NCI-H82 treated with DMSO at 0.1 percent for 48 hours (cell line): ENCODE measurements at regions not wholly inside any gene's neighbourhood (a gene's known extent, or its start where the extent isn't known, plus 50 kb on each side); places are given as distances from the start of the nearest gene placed in this dataset.

Experiments
- DNase-seq: peaks from one replicate; lab custom pipeline; 2025; ENCODE audit not compliant: unreplicated experiment; lab: John Stamatoyannopoulos, UW

DNA sequence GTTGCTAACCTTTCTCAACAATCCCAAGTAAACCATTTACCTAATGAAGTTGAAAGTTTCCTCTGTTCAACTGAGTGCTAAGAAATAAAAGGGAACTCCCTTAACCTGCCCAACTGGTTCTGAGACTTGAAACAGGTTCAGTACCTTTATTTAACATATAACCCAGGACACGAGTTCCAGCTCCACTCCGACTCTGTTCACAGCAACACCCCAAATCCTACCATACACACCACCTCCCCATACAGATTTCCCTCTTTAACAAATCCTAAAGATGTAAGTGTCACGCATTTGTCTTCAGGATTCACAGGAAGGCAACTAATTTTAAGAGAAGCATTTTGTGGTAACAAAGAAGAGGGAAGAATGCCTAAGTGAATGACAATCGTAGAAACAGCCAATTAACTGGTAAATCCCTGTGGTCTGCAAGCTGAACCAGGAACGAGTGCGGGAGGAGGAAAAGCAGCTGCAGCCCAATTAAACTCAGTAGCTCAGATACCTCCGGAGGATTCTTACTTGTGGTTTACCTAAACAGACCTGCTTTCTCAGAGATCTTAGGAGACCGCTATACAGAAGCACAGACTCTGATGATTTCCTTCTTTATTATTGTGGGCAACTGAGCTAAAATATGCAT lies 134.5 kb upstream of the MAGI3 start:
- DNase-seq = no peak

DNA sequence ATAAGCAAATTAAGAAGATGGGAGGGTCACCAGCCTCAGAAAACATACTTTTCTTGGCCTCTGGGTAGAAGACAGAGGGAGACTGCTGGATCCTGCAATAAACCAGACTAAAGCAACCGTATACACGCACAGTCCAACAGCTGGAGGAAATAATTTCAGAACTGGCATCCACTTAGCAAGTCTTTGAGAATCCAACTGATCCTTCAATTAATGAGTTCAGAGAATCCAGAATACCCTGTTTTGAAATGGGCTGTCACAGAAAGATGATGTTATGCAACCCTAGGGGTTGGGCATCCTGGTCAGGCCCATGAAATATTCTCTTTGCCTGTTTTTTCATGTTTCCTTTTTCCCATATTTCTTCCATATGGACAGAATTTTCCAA lies 134.0 kb upstream of the MAGI3 start:
- DNase-seq = no peak

DNA sequence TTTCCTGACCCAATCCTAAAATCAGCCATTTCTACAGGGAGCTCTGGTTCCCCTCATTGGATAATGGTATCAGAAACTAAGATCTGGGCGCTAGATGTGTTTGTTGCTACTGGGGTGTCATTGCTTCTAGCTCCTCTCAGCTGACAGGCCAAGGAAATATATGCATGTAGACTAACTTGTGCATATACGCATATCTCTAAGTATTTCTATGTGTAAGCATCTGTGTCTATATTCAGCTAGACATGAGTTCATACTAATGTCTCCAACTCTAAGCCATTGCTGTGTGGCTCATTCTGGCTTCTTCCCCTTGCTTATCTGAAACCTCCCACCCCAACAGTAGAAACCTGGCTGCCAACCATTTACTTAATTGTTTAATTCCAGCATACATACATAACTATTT lies 130.3 kb upstream of the MAGI3 start:
- DNase-seq = no peak

DNA sequence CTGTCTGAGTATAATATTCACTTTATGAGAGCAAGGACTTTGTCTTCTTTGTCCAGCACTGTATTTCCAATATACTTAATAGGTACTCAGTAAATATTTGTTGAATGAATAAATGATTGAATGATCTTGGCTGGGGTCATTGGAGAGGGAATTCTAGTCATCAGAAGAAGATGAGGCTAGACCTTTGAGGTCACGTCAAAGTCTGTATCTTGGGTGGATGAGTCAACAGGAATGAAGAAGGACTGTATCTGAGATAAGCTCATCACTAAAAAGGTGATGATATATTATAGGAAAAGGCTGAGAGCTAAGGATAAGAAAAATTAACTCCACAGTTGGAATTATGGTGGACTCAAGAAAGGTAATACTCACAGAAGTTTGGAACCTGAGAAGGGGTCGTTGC lies 125.1 kb upstream of the MAGI3 start:
- DNase-seq = no peak

DNA sequence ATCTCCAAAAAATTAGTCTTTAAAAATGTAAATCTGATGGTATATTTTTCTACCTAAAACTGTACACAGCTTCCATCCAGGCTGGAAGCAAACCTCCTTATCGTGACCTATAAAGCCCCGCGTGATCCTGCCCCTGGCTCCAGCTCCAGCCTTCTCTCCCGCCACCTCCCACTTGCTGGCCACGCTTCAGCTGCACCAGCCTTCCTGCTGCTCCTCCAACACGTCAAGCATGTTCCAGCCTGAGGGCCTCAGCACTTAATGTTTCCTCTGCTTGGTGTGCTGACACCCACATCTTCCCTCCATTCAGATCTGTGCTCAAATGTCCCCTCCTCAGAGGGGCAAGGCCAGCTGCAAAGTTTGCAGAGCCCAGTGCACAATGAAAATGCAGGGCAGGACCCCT lies 123.5 kb upstream of the MAGI3 start:
- DNase-seq = no peak

DNA sequence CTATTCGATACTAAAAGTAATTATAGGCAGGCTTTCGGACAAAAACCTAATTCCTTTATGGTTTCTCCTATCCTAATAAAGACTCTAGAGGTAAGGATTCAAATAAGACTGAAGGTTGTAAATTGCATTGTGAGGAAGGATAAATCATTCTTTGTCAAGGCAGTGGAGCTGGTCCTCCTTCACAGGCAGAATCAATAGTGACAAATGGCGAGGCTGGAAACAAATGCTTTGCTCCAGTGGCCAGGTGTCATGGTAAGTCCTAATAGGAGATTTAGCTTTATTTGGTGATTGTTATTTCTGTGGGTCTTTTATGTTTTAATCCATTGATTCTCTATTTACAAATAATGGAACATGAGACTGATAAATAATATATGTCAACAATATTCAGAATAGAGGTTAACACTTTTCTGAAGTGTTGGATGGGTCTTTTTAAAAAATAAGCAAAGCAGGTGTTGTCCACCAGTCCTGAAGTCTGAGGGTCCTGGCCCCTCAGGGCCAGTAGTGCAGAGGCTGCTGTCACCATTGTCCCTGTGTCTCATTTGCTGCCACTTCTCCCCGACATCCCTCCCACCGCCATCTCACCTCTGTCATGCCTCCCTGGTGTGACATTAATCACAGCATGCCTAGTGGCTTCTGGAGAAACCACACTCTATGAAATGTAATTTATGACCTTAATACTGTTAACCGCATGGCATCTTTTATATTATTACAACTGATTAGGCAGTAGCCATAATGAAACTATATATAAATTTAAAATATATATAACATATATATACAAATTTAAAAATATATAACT lies 120.9 kb upstream of the MAGI3 start:
- DNase-seq = no peak

DNA sequence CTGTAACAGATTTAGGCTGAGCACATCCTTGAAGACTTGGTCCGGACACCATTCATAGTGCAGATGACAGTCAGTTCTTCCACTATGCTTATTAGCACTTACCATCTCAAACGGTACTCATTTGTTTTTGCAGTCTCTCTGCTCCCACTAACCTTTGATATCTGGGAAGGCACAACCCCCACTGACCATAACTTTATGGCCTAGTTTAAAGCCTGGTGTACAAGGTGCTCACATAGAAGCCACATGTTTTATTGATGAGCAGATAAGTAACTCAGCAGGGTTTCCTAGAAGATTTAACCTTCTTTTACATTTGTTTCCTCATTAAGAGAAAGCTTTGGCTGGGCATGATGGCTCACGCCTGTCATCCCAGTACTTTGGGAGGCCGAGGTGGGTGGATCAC lies 119.3 kb upstream of the MAGI3 start:
- no peak for DNase-seq

DNA sequence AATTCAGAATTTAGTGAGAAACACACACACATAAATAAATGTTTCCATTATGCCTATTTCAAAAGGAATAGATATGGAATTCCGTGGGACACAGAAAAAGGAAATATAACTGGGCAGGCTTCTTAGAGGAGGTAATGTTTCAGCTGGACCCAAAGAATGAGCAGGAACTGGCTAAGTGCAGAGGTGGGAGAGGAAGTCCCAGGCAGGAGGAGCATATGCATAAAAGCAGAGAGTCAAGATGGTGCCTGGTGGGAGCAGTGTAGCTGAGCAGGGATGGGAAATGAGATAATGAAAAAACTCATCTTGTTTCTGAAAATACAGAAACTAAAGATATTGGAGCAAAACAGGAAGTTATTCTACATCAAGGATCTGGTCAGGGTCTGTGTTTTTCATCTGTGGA lies 115.2 kb upstream of the MAGI3 start:
- no peak for DNase-seq

DNA sequence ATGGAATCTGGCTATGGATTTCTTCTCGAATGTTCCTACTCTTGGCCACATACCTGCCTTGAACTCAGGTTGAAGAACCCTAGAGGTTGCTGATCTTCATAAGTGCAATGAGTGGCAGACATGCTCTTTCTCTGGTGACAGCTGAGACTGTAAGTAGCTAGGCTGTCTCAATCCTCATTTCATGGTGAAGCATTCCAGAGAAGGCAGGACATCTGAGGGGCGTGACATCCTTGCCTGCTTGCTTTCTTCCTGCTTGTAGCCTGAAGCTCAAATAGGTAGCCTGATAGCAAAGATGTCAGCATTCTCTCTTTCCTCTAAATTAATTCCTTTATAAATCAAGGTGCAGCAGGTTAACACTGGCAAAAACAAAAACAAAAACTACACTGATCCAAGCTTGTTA lies 114.6 kb upstream of the MAGI3 start:
- DNase-seq = no peak

DNA sequence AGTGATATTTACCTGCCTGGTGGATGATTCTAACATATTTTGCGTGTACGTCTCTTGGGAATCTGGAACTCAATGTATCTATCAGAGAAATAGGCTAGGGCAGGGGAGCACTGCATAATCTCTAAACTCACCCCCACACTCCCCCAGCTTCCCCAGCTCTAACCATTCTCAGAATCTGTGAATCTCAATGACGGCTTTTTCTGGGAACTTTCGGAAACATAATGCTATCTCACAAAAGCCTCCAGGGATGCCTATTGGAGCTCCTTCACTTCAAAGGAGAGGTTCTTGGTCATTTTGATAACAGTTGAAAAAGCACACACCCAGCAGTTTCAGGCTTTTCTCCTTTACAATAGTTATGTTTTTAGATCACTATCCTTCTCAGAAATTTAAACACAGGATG lies 113.8 kb upstream of the MAGI3 start:
- DNase-seq = no peak

DNA sequence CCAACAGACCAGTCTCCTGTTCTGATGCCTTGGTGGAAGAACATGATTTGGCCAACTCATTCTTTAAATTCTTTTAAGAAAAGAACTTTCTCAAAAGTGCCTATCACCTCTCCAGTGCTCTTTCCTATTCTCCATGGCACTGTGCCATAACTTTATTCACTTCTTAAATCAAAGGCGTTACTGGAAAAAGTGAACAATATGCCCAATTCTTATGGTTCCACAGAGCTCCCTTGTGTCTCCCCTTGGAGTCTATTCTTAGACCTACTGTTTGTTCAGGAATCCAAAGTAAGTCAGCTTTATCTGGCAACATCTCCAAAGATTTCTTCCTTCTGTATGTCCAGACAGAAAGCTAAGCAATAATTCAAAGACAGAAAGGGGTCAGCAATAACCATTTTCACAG lies 111.9 kb upstream of the MAGI3 start:
- no peak for DNase-seq

DNA sequence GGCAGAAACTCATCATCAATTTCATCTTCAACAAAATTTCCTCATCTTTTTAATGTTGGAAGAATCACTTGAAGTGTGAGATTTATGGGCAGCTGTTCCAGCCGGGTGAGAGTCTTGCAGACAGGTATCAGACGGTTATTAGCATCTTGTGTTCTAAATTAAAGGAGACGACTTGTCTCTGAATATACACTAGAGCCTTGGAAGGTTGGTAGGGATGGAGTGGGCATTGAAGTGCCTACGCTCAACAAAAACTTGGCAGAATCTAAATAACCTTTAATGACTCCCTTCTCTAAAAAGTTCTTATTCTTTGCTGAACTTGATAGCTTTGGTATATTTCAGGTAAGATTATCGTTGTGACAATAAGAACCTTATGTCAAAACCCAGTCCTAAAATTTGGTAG lies 111.5 kb upstream of the MAGI3 start:
- no peak for DNase-seq

DNA sequence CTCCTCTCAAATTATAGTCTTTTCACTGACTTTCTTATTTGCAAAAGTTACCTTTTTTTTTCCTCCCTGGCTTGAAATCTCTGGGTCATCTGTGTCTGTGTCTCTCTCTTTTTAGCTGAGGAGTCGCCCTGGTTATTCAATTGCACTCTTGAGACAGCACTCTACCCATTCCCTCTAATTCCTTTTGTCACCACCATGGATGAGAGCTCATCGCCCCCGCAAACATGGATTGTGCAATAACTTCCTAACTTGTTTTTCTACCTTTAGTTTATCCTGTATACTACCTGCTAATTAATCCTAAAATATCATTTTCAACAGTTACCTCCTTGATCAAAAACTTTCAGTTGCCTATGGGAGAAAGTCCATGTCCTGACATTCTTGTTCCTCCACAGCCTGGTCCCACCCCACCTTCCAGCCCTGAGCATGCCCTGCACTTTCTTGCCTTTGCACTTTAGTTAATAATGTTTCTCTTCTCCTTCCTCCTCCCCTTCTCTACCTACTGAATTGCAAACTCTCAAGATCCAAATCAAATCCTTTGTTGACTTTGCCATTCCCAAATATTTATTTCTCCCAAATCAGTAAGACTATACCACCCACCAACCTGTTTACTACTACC lies 110.4 kb upstream of the MAGI3 start:
- DNase-seq = no peak

DNA sequence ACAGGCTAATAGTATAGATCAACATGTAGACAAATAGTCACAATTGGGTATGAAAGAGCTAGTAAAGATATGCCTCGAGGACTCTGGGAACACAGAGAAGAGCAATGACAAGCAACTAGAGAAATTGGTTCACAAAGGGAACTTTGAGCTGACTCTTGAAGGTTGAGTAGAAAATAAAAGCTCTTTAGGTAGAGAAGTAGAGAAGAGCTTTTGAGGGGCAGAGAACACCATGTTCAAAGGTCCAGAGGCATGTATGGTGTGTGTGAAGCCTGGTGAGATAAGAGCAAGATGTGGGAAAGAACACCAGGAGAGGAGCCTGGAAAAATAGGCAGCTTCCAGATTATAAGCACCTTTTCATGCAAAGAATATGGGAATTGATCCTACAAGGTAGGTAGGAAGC lies 109.7 kb upstream of the MAGI3 start:
- no peak for DNase-seq

DNA sequence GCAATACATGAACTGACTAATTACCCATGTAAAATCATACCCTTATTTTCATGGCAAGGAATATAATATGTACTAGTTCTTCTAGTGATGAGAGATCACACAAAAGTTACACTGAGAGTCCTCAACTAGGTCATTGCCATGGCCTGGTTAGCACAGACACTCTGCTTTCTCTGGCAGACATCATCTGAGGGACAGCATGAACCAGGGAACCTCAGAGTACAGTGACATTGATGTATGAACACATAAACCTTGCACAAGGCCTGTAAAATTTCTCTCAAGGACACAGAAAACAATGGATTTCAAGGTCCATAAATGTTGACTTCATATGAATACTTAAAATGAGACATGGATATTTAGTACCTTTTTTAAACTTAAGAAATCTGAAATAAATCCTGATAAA lies 108.8 kb upstream of the MAGI3 start:
- DNase-seq = no peak

DNA sequence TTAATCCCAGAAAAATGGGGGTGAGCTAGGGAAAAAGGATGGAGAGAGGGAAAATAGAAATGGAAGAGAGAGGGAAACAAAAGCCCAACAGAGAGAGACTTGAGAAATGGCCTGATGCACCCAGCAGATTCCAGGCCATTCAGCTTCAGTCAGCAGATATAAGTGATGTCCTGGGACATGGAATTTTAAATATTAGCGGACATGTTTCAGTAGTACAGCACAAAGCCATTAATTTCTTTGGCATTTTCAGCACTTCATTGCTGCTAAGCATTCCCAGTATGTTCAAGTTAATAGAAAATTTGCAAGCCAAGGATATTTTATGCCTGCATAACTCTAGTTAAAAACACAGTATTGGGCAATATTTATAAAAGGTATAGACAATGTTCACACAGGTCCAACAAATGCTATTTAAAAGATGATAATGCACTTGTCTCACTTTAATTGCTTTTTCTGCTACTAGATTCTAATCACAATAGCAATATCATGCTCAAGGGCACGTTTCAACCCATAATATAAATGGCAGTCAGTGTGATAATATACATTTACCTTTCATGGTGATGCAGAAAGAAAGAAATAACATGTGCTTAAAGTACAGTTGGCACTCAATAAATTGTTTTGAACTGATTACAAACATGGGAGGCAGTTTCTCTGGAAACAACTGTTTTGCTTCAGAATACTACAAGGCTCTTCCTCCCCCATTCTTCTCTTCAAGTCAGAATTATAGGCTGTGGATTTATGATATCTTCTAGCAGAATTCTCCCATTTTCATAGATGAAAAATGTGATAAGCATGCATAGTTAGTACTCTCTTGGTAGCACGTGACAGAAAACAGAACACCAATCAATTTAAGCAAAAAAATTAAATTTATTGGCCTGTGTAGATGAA lies 108.1 kb upstream of the MAGI3 start:
- no peak for DNase-seq

DNA sequence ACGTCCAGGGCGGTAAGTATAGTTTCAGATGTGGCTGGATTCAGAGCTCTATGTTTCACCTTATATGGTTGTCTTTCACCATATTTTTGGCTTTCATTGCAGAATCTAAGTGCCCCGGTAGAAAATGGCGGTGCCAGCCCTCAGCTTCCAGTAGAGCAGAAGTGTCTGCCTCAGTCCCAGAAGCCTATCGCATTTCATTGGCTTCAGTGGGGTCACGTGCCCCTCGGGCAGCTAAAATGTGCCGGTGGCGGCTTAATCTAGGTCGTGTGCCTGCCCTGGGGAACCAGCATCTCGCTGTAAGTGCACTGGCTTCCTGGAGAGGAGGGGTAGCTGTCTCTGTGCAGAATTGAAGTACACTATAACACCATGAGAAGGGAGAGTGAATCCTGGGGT lies 107.4 kb upstream of the MAGI3 start:
- DNase-seq = no peak

DNA sequence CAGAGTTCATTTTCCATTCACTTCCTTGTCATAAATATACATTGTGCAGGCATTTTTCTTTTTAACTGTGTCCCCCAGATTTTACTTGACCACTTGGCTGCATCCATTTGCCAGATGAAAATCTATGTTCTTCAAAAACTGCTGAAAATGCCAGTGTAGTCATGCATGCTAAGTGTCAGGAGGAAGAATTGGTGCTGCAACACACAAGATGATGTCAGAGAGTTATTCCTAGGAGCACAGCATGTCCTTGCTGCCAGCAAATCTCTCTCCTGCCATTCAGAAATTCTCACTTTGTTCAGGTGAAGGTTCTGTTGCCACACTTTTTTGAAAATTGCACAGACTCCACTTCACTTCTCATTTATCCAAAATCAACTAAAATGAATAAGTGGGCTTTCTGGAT lies 106.4 kb upstream of the MAGI3 start:
- DNase-seq = no peak

DNA sequence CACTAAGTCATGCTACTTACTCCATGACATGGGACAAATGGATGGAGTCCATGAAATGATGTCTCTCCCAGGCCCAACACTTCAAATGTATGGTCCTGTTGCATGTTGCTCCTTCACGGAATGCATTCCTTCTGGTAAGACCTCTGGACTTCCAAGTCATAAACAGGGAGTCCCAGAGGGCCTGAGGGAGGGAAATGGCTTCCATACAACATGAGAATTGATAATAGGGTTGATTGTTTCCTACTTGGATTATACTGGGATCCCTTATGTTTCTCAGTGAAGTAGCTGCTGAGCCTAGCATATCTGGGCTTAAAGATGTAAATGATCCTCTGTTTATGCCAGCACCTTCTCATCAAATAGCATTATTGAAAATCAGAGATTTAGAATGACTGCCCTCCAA lies 104.2 kb upstream of the MAGI3 start:
- DNase-seq = no peak

DNA sequence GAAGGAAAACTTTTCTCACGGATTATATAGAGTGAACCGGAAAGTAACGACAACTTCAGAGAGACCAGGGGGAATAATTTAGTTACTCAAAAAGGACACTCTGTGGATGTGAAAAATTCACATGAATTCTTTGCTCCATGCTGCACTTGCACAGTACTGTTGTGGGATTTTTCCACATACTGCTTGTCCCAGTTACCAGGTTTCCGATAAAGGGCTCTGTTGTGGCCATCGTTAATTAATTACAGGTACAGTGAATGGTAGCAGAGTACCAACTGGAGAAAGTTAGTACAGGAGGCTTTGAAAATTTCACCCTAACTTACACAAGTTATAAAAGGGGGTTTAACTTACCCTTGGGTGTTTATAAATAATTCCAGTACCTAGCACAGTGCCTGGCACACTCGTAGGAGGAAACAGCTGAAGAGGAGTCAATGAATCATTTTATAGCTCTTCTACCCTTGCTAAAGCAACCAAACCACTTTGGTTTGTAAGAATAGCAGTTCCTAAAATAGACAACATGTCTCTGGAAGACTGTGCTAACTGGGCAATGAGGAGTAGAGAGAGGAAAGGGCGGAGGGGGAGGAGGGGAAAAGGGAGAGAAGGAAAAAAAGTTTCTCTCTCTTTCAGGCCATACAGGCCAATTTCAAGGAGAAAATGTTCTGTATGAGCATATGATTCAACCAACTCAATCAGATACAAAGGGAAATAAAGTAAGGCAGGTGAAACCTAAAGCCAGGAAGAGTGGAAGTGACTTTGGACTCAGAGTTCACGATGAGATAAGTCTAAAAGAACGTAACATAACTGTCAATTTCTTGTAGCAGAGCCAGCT lies 98.3 kb upstream of the MAGI3 start:
- no peak for DNase-seq
